ENCODE measurements at regions not wholly inside any gene's neighbourhood (a gene's known extent, or its start where the extent isn't known, plus 50 kb on each side); places are given as distances from the start of the nearest gene placed in this dataset.

DNA sequence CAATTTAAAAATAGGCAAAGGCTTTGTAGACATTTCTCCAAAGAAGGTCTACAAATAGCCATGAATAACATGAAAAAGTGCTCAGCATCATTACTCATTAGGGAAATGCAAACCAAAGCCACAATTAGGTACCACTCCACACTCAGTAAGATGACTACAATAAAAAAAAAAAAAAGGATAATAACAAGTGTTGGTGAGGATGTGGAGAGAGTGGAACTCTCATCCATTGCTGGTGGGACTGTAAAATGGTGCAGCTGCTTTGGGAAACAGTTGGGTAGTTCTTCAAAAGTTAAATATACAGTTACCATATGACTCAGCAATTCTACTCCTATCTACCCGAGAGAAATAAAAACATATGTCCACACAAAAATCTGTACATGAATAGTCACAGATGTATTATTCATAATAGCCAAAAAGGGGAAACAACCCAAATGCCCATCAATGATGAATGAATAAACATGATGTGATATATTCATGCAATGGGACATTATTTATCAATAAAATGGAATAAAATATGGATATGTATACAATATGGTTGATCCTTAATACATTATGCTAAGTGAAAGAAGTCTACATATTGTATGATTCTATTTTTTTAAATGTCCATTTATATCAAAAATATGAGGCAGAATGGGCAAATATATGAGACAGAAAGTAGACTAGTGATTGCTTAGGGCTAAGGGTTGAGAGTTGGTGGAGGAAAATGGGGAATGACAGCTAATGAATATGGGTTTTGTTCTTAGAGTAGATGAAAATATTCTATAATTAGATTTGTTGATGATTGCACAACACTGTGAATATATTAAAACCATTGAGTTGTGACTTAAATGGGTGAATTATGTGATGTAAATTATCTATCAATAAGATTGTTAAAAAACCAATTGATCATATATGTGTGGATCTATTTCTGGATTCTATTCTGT, 66.1 kb upstream of the SMAD3 start:
- Histone ChIP-seq H3K4me2 (no peak overlapping the region), H3K9ac (no peak overlapping the region), H3K4me1 (ENCODE audit: low read depth, poor library complexity, severe bottlenecking) (no peaks in the 10 kb centered on the region), H3K79me2 (ENCODE audit: insufficient read depth, low read depth) (no peaks in the 10 kb centered on the region), H4K20me1 (ENCODE audit: insufficient read depth) (no peaks in the 10 kb centered on the region), H2AFZ (ENCODE audit: low read depth) (no peak overlapping the region), H3K27ac (no peak overlapping the region), H3K4me3 (IDR thresholded peaks at IDR 0.05; ENCODE audit: insufficient read depth, low read depth, low read length) (no peak overlapping the region), H3K27me3 (ENCODE audit: insufficient read depth, low read depth) (no peaks in the 10 kb centered on the region), H3K36me3 (ENCODE audit: insufficient read depth) (no peaks in the 10 kb centered on the region)
- TF ChIP-seq, protein P1, sequence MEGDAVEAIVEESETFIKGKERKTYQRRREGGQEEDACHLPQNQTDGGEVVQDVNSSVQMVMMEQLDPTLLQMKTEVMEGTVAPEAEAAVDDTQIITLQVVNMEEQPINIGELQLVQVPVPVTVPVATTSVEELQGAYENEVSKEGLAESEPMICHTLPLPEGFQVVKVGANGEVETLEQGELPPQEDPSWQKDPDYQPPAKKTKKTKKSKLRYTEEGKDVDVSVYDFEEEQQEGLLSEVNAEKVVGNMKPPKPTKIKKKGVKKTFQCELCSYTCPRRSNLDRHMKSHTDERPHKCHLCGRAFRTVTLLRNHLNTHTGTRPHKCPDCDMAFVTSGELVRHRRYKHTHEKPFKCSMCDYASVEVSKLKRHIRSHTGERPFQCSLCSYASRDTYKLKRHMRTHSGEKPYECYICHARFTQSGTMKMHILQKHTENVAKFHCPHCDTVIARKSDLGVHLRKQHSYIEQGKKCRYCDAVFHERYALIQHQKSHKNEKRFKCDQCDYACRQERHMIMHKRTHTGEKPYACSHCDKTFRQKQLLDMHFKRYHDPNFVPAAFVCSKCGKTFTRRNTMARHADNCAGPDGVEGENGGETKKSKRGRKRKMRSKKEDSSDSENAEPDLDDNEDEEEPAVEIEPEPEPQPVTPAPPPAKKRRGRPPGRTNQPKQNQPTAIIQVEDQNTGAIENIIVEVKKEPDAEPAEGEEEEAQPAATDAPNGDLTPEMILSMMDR (conservative IDR thresholded peaks at IDR 0.05; ENCODE audit: low read depth, low read length), result no peak

DNA sequence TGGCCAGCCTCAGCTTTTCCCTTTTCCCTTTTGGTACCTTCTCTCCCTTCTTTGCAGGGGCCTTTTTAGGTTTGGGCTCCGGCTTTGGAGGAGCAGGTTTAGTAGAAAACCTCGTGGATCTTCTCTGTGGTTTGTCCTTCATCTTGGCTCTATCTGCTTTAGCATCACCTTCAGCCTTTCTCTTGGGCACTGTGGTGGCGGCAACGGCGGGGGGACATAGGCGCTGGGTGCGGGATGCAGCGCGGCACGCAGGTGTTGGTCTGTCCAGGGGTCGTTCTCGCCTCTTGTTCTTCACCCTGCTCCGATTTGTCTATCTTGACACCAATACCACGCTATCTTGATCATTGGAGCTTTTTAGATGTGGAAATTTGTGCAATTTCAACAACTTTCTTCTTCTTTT, 64.5 kb upstream of the SMAD3 start:
- Histone ChIP-seq H3K27me3 (ENCODE audit: insufficient read depth, low read depth) (no peaks in the 10 kb centered on the region), H3K27ac (no peak overlapping the region), H3K79me2 (ENCODE audit: insufficient read depth, low read depth) (no peaks in the 10 kb centered on the region), H3K36me3 (ENCODE audit: insufficient read depth) (no peaks in the 10 kb centered on the region), H2AFZ (ENCODE audit: low read depth) (no peak overlapping the region), H4K20me1 (ENCODE audit: insufficient read depth) (no peaks in the 10 kb centered on the region), H3K4me2 (no peak overlapping the region), H3K4me1 (ENCODE audit: low read depth, poor library complexity, severe bottlenecking) (no peaks in the 10 kb centered on the region), H3K9ac (no peak overlapping the region), H3K4me3 (IDR thresholded peaks at IDR 0.05; ENCODE audit: insufficient read depth, low read depth, low read length) (no peak overlapping the region)
- TF ChIP-seq, protein P1 (conservative IDR thresholded peaks at IDR 0.05; ENCODE audit: low read depth, low read length), result no peak

DNA sequence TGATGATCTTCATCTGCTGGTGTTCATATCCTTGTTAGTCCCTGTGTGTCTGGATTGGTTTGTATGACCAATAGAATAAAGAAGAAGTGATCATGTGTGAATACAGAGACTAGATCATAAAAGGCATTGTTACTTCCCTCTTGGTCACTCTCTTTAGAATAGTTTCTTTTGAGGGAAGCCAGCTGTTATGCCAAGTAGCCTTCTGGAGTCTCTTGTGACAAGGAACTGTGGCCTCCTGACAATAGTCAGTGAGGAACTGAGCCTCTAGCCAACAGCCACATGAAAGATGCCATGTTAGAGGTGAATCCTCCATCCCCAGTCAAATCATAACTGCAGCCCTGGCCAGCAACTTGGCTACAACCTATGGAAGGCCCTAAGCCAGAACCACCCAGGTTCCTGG, 63.0 kb upstream of the SMAD3 start:
- no peaks in the 10 kb centered on the region for H4K20me1 ChIP-seq (ENCODE audit: insufficient read depth)
- no peaks in the 10 kb centered on the region for H3K4me1 ChIP-seq (ENCODE audit: low read depth, poor library complexity, severe bottlenecking)
- no peak overlapping the region for H2AFZ ChIP-seq (ENCODE audit: low read depth)
- no peaks in the 10 kb centered on the region for H3K36me3 ChIP-seq (ENCODE audit: insufficient read depth)
- H3K9ac ChIP-seq, result no peak overlapping the region
- no peak overlapping the region for H3K27ac ChIP-seq
- H3K4me2 ChIP-seq, result no peak overlapping the region
- TF ChIP-seq, protein P1 (conservative IDR thresholded peaks at IDR 0.05; ENCODE audit: low read depth, low read length), result no peak
- H3K79me2 ChIP-seq (ENCODE audit: insufficient read depth, low read depth), result no peaks in the 10 kb centered on the region
- H3K4me3 ChIP-seq (IDR thresholded peaks at IDR 0.05; ENCODE audit: insufficient read depth, low read depth, low read length), result no peak overlapping the region
- H3K27me3 ChIP-seq (ENCODE audit: insufficient read depth, low read depth), result no peaks in the 10 kb centered on the region

DNA sequence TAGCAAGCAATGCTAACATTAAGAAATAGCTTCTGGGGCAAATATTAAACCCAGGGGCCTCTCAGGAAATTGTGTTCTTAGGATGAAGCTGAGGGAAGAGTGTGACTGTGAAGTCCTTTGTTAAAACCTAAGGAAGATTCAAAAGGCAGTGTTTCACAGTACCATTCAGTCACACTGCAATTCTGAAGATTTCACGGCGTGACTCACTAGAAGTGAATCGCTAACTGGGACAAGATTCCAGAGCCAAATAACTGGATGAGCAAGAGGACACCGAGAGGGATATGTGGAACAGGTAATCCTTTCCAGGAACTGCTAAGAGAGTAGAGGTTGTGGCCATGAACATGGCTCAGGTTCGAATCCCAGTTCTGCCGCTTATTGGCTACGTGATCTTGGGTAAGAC, 61.8 kb upstream of the SMAD3 start:
- Histone ChIP-seq H3K4me1 (ENCODE audit: low read depth, poor library complexity, severe bottlenecking) (no peaks in the 10 kb centered on the region), H3K27ac (no peak overlapping the region), H3K36me3 (ENCODE audit: insufficient read depth) (no peaks in the 10 kb centered on the region), H3K4me3 (IDR thresholded peaks at IDR 0.05; ENCODE audit: insufficient read depth, low read depth, low read length) (no peak overlapping the region), H3K9ac (no peak overlapping the region), H4K20me1 (ENCODE audit: insufficient read depth) (no peaks in the 10 kb centered on the region), H3K4me2 (no peak overlapping the region), H3K27me3 (ENCODE audit: insufficient read depth, low read depth) (no peaks in the 10 kb centered on the region), H2AFZ (ENCODE audit: low read depth) (no peak overlapping the region), H3K79me2 (ENCODE audit: insufficient read depth, low read depth) (no peaks in the 10 kb centered on the region)
- TF ChIP-seq, protein P1 (conservative IDR thresholded peaks at IDR 0.05; ENCODE audit: low read depth, low read length), result no peak
